SK-N-SH (cell line): ENCODE measurements at regions not wholly inside any gene's neighbourhood (a gene's known extent, or its start where the extent isn't known, plus 50 kb on each side); places are given as distances from the start of the nearest gene placed in this dataset.

ENCODE experiments used
- CTCF ChIP-seq: fragments of 200-600 bp; sonication (generic); IDR thresholded peaks from 2 replicates; pipeline ENCODE4 v1.6.1; 2017; ENCODE audit warnings: antibody characterized with exemption, mild to moderate bottlenecking, moderate library complexity
- RAD21 ChIP-seq: IDR thresholded peaks from 2 replicates; pipeline ENCODE4 v1.6.1; 2012; ENCODE audit warnings: mild to moderate bottlenecking, low read length
- USF2 ChIP-seq: fragments of 150-350 bp; IDR thresholded peaks from 2 replicates; pipeline ENCODE4 v1.6.1; 2017; ENCODE audit warnings: antibody characterized with exemption, low read length, low read depth, borderline replicate concordance

- no peak for TF ChIP-seq RAD21
- TF ChIP-seq CTCF = no peak
- TF ChIP-seq USF2 = no peak
Observed at GRCh38 chr5:107773479-107773878, 102.7 kb upstream of the EFNA5 start.
